K562 (cell line): ENCODE measurements at regions not wholly inside any gene's neighbourhood (a gene's known extent, or its start where the extent isn't known, plus 50 kb on each side); places are given as distances from the start of the nearest gene placed in this dataset.
"Not testable (repeated sequence)": the region's sequence is repeated elsewhere in the genome, so short reads cannot be mapped to it uniquely, and the experiment has no call there.

Source experiments
- ATAC-seq: fragments of 200-7000 bp; cut with Tn5 transposase; 3 replicates; pipeline ENCODE4 v1.9.1; 2020; ENCODE audit warnings: moderate library complexity
- BruUV-seq: library from RNA; stranded (reverse); fragments of 400-500 nt; replicated peaks from 2 replicates; lab custom pipeline; 2021; lab: Mats Ljungman, UMichigan
- CTCF ChIA-PET: fragments of 300-600 bp; formaldehyde crosslinking; extraction: SDS; loops from one replicate; lab custom pipeline; 2021; ENCODE audit warnings: low intra/inter-chr PET ratio; lab: Yijun Ruan, JAX
- POLR2A ChIA-PET: fragments of 300-600, 350-650 bp; sonication (Branson Sonifier 250); formaldehyde crosslinking; extraction: SDS; loops from one replicate; lab custom pipeline; 2021; ENCODE audit warnings: antibody characterized with exemption, inconsistent platforms; lab: Yijun Ruan, JAX
- DNase-seq, 4 experiments: peaks; one replicate each; pipeline versions ENCODE4 v3.0.0 to v3.0.0-alpha.2; 2011 to 2018; ENCODE audit warnings: low spot score in 3 of 4, mixed read lengths in 3 of 4; ENCODE audit errors: extremely low read depth in 1 of 4
- FAIRE-seq: peaks from 2 replicates; lab custom pipeline; 2011; peaks lifted over from hg19 to GRCh38; lab: Jason Lieb, UNC
- H2AFZ ChIP-seq: 2 replicates; pipeline ENCODE4 v1.6.0; 2011; ENCODE audit warnings: low read depth, low read length, control low read depth, inconsistent platforms
- H3K27ac ChIP-seq: fragments of 200-600 bp; 3 replicates; pipeline ENCODE4 v1.8.0; 2011; ENCODE audit warnings: low read depth, mild to moderate bottlenecking, control low read depth, inconsistent platforms, low read length, moderate library complexity, mixed read lengths; ENCODE audit errors: extremely low read depth
- H3K27me3 ChIP-seq, 2 experiments: fragments of 300-600 bp in 1 of 2; 2 replicates in 1 of 2; 3 replicates in 1 of 2; pipeline versions ENCODE4 v1.6.0 to v1.8.0; 2011; ENCODE audit warnings: inconsistent platforms in 2 of 2, low read length in 2 of 2, mild to moderate bottlenecking in 1 of 2, mixed read lengths in 1 of 2, moderate library complexity in 1 of 2; ENCODE audit not compliant: control insufficient read depth in 2 of 2, insufficient read depth in 2 of 2
- H3K36me3 ChIP-seq: fragments of 300-600 bp; 3 replicates; pipeline ENCODE4 v1.8.0; 2011; ENCODE audit warnings: mild to moderate bottlenecking, low read length, inconsistent platforms; ENCODE audit not compliant: control insufficient read depth, insufficient read depth
- H3K4me1 ChIP-seq, 2 experiments: fragments of 200-600 bp in 1 of 2; replicated peaks in 1 of 2; 2 replicates in 1 of 2; 3 replicates in 1 of 2; pipeline versions ENCODE4 v1.5.1 to v1.8.0; 2011; ENCODE audit warnings: inconsistent platforms in 2 of 2, low read length in 2 of 2, mild to moderate bottlenecking in 1 of 2, mixed read lengths in 1 of 2, moderate library complexity in 1 of 2; ENCODE audit not compliant: control insufficient read depth in 2 of 2, insufficient read depth in 2 of 2
- H3K4me2 ChIP-seq: 2 replicates; pipeline ENCODE4 v1.6.1; 2011; ENCODE audit warnings: low read length, control low read depth, inconsistent platforms, mixed read lengths; ENCODE audit not compliant: insufficient read depth
- H3K4me3 ChIP-seq: fragments of 200-600 bp; sonication (generic), shearing (Covaris generic); 2 replicates; pipeline ENCODE4 v1.5.1; 2016; ENCODE audit warnings: control low read depth, inconsistent platforms
- H3K79me2 ChIP-seq: fragments of 200-600 bp; 3 replicates; pipeline ENCODE4 v1.8.0; 2011; ENCODE audit warnings: low read length, inconsistent platforms; ENCODE audit not compliant: control insufficient read depth, insufficient read depth
- H3K9ac ChIP-seq, 2 experiments: 2 replicates each; pipeline versions ENCODE4 v1.6.0 to v1.6.1; 2011; ENCODE audit warnings: low read depth in 2 of 2, low read length in 2 of 2, control low read depth in 1 of 2, inconsistent platforms in 1 of 2, mild to moderate bottlenecking in 1 of 2, mixed read lengths in 1 of 2; ENCODE audit not compliant: insufficient read depth in 1 of 2
- H3K9me1 ChIP-seq: one replicate; pipeline ENCODE4 v1.6.0; 2011; ENCODE audit warnings: inconsistent platforms, mild to moderate bottlenecking, low read length, moderate library complexity; ENCODE audit not compliant: control insufficient read depth, insufficient read depth
- H3K9me3 ChIP-seq: replicated peaks from 2 replicates; pipeline ENCODE4 v1.5.1; 2011; ENCODE audit warnings: low read depth, low read length, inconsistent platforms; ENCODE audit not compliant: control insufficient read depth, insufficient read depth
- H4K20me1 ChIP-seq: replicated peaks from 2 replicates; pipeline ENCODE4 v1.6.1; 2011; ENCODE audit warnings: low read length, inconsistent platforms, mixed read lengths; ENCODE audit not compliant: control insufficient read depth, insufficient read depth
- BDP1 ChIP-seq: IDR thresholded peaks from 3 replicates; pipeline ENCODE4 v1.6.1; 2011; ENCODE audit not compliant: insufficient read length, insufficient read depth
- CEBPB ChIP-seq: fragments of 450-650 bp; IDR thresholded peaks from 2 replicates; pipeline ENCODE4 v1.6.1; 2016; ENCODE audit warnings: missing genetic modification characterization, missing compliant biosample characterization
- CREBBP ChIP-seq: IDR thresholded peaks from one replicate; pipeline ENCODE4 v1.6.1; 2012; ENCODE audit warnings: low read depth, mild to moderate bottlenecking, control low read depth, inconsistent platforms, low read length
- MAFK ChIP-seq: IDR thresholded peaks from 2 replicates; pipeline ENCODE4 v1.6.1; 2011; ENCODE audit warnings: low read length, improper control_type of control experiment
- MCM3 ChIP-seq: fragments of 450-650 bp; IDR thresholded peaks from 2 replicates; pipeline ENCODE4 v1.6.1; 2016
- SREBF2 ChIP-seq: sonication (generic); formaldehyde crosslinking; IDR thresholded peaks from 2 replicates; pipeline ENCODE4 v1.4.0; 2020; ENCODE audit warnings: mild to moderate bottlenecking, missing genetic modification reagents
- ZNF140 ChIP-seq: fragments of 250-450 bp; sonication (Bioruptor Pico); IDR thresholded peaks from 2 replicates; pipeline ENCODE4 v1.8.0; 2021; ENCODE audit warnings: moderate library complexity, mild to moderate bottlenecking, inconsistent platforms
- ZNF324 ChIP-seq: fragments of 250-450 bp; sonication (Bioruptor Pico); IDR thresholded peaks from 2 replicates; pipeline ENCODE4 v1.4.0; 2020; ENCODE audit warnings: mild to moderate bottlenecking
- WGBS: fragments of 100-300 bp; shearing (Covaris generic); methylation state at CpG from one replicate; pipeline ENCODE4 v1.1.6; 2016; ENCODE audit warnings: low coverage, mixed read lengths; ENCODE audit not compliant: insufficient coverage; ENCODE audit errors: missing lambda C conversion rate; 5-methylcytosine and 5-hydroxymethylcytosine counted together
- in situ Hi-C: fragments of 300-500 bp; cut with MboI; formaldehyde crosslinking; loops from 4 replicates; pipeline ENCODE4 v1.15.0; 2018; ENCODE audit warnings: inconsistent platforms, mixed read lengths
- intact Hi-C: fragments of 100-400 bp; cut with micrococcal nuclease; formaldehyde crosslinking; loops from 2 replicates; pipeline ENCODE4 v1.14.2; 2022

- POLR2A ChIA-PET: interaction anchor here (0.6 to 1.2 kb wide), 2 partner anchors 19 to 641 kb away, joined by 3 read pairs; a partner anchor contains a TSS
- DNase-seq, ATAC-seq, CTCF ChIA-PET, H2AFZ ChIP-seq, H3K9ac ChIP-seq, H3K79me2 ChIP-seq, H3K4me2 ChIP-seq, FAIRE-seq, H3K27ac ChIP-seq, H4K20me1 ChIP-seq, H3K36me3 ChIP-seq, H3K9me3 ChIP-seq, H3K27me3 ChIP-seq, in situ Hi-C loops, intact Hi-C loops, H3K9me1 ChIP-seq, BruUV-seq, H3K4me3 ChIP-seq: not testable (repeated sequence)
- H3K4me1 ChIP-seq: peaks cover 6 to 23% of the 10 kb centered on the region in 2 experiments
- 88% methylated on average over 17 of the region's 17 CpGs for WGBS
Measured at GRCh38 chr6:27788376-27788775, 123.8 kb downstream of the OR2B2 start.

- Histone ChIP-seq H3K4me3 (no peak overlapping the region), H3K9me1 (no peaks in the 10 kb centered on the region), H2AFZ (peak overlapping the region; percentile 58), H3K4me1 (peaks cover 5 to 20% of the 10 kb centered on the region in 2 experiments), H3K27ac (no peak overlapping the region), H3K9ac (no peak overlapping the region), H3K79me2 (no peaks in the 10 kb centered on the region), H3K4me2 (peak overlapping the region; percentile 54; the same call in 1 of the 2 replicates), H3K36me3 (no peaks in the 10 kb centered on the region), H3K9me3 (no peaks in the 10 kb centered on the region), H4K20me1 (no peaks in the 10 kb centered on the region), H3K27me3 (no peaks in the 10 kb centered on the region)
- DNase-seq (no peak), FAIRE-seq (peak; percentile 63), ATAC-seq (peak; percentile 58)
- BruUV-seq: no TSS peak
- CTCF ChIA-PET: interaction anchor here (0.6 to 1.3 kb wide), 2 partner anchors 14 to 198 kb away, joined by 3 to 4 read pairs; no protein-coding TSS in a partner anchor
- intact Hi-C loops (no loop called here), in situ Hi-C loops (no loop called here)
- POLR2A ChIA-PET: interaction anchor here (0.7 to 2.2 kb wide), 9 partner anchors 9 to 1570 kb away, joined by 3 to 11 read pairs (median 4); a partner anchor contains a TSS
- TF ChIP-seq MCM3: no peak
- no peak for TF ChIP-seq ZNF140 (CRISPR knock-in tag)
- no peak for TF ChIP-seq BDP1
- no peak for TF ChIP-seq MAFK
- peak; percentile 66 for TF ChIP-seq CEBPB (tag)
- no peak for TF ChIP-seq ZNF324 (CRISPR knock-in tag)
- peak; percentile 77 for TF ChIP-seq CREBBP
- TF ChIP-seq SREBF2 (CRISPR knock-in tag): no peak
- WGBS: 0% methylated on average over 1 of the region's 1 CpG
Measured at GRCh38 chr6:27786048-27786447, 126.1 kb downstream of the OR2B2 start.
